ENCODE measurements at regions not wholly inside any gene's neighbourhood (a gene's known extent, or its start where the extent isn't known, plus 50 kb on each side); places are given as distances from the start of the nearest gene placed in this dataset.

DNA sequence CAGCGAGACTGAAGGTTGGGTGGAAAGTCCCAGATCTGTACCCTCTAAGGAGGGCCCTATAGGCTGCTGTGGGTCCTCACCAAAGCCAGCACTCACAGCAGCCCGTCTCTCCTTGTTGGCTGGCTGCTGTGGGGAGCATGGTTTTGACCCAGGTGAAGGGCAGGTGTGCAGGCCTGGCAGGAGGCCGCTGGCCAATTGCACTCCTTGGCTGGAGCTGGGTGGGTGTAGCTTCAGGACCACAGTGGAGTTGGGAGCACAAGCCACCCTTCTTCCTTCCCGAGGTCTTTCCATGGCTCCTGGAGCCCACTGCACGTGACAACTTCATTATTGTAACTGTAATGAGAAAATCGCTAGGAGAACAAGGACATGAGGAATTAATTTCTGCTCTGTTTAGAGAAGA is 287.7 kb upstream of the FOXQ1 start:
- no peaks in the 10 kb centered on the region for H3K4me1 ChIP-seq
- intact Hi-C loops (cut with DNase I; ENCODE audit: low total_unique reads): no loop called here
- TF ChIP-seq, protein P1, sequence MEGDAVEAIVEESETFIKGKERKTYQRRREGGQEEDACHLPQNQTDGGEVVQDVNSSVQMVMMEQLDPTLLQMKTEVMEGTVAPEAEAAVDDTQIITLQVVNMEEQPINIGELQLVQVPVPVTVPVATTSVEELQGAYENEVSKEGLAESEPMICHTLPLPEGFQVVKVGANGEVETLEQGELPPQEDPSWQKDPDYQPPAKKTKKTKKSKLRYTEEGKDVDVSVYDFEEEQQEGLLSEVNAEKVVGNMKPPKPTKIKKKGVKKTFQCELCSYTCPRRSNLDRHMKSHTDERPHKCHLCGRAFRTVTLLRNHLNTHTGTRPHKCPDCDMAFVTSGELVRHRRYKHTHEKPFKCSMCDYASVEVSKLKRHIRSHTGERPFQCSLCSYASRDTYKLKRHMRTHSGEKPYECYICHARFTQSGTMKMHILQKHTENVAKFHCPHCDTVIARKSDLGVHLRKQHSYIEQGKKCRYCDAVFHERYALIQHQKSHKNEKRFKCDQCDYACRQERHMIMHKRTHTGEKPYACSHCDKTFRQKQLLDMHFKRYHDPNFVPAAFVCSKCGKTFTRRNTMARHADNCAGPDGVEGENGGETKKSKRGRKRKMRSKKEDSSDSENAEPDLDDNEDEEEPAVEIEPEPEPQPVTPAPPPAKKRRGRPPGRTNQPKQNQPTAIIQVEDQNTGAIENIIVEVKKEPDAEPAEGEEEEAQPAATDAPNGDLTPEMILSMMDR (IDR thresholded peaks at IDR 0.05): no peak
- TF ChIP-seq POLR2A (IDR thresholded peaks at IDR 0.05): no peak
- DNase-seq: no peak
- no peaks in the 10 kb centered on the region for H3K27me3 ChIP-seq
- no peaks in the 10 kb centered on the region for H3K36me3 ChIP-seq (ENCODE audit: low read depth, missing control alignments)
- H3K27ac ChIP-seq: no peak overlapping the region
- H3K4me3 ChIP-seq: no peak overlapping the region
- WGBS, 2 donors: 72 to 84% methylated on average over 6 of the region's 6 CpGs
- H3K9me3 ChIP-seq: no peaks in the 10 kb centered on the region

DNA sequence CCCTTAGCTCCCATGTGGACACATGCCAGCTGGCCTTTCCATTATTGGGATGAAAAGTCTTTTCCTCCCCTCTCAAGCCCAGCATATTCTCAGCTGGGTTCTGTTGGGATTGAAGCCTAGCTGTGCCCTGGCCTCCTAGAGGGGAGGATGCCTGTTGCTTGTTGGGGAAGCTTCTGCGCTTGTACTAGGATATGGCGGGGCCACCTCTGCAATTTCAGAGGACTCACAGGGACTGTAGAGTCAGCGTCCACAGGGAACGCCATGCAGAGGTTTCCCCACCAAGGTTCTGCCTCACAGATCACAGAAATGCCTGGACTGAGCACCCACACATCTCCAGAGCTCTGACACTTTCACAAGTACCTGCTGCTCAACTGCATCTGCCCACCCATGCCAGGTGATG is 288.7 kb upstream of the FOXQ1 start:
- Histone ChIP-seq H3K4me1 (no peaks in the 10 kb centered on the region), H3K27ac (no peak overlapping the region), H3K36me3 (ENCODE audit: low read depth, missing control alignments) (no peaks in the 10 kb centered on the region), H3K27me3 (no peaks in the 10 kb centered on the region), H3K4me3 (no peak overlapping the region), H3K9me3 (no peaks in the 10 kb centered on the region)
- no peak for DNase-seq
- WGBS, 2 donors: 90 to 96% methylated on average over 4 of the region's 4 CpGs
- intact Hi-C loops (cut with DNase I; ENCODE audit: low total_unique reads): no loop called here
- TF ChIP-seq, protein P1 (IDR thresholded peaks at IDR 0.05): no peak
- TF ChIP-seq POLR2A (IDR thresholded peaks at IDR 0.05): no peak

DNA sequence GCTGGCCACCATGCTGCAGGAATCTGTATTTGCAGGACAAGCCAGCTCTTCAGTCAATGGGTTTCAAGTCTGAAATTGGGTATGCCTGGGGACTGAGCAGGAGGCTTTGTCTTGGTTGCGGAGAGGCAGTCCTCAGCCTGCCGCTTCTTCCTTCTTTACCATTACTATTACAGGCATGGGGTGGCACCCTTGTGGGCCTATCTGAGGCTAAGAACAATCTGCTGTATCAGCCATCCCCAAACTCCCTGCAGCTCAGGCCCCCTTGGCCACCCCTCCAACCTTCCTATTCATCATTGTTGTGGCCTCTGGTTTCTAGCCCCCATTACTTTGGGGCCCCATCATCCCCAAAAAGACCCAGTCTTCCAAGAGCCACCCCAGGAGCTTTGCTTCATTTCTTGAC is 289.2 kb upstream of the FOXQ1 start:
- intact Hi-C loops (cut with DNase I; ENCODE audit: low total_unique reads): no loop called here
- no peaks in the 10 kb centered on the region for H3K27me3 ChIP-seq
- no peak for DNase-seq
- no peaks in the 10 kb centered on the region for H3K4me1 ChIP-seq
- no peak overlapping the region for H3K27ac ChIP-seq
- WGBS, 2 donors: 100% methylated on average over 2 of the region's 2 CpGs
- TF ChIP-seq POLR2A (IDR thresholded peaks at IDR 0.05): no peak
- TF ChIP-seq, protein P1 (IDR thresholded peaks at IDR 0.05): no peak
- no peaks in the 10 kb centered on the region for H3K9me3 ChIP-seq
- no peak overlapping the region for H3K4me3 ChIP-seq
- H3K36me3 ChIP-seq (ENCODE audit: low read depth, missing control alignments): no peaks in the 10 kb centered on the region

DNA sequence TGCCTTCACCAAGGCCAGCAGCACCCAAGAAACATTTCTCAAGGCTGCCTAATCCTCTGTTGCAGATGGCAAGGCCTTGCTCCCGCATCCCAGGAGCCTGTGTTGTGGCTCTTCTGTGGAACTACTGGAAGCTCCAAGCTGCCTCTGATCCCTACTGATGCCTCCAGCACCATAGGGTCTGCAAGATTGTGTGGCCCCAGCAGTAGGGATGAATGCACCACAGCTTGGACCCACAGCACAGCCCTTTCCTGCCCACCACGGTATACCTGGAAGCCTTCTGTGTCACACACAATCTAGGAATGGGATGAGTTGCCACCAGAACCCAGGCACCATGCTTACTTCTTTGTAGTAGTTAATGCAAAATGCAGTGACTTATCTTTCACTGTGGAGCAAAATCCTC is 291.1 kb upstream of the FOXQ1 start:
- Histone ChIP-seq H3K9me3 (no peaks in the 10 kb centered on the region), H3K27ac (no peak overlapping the region), H3K27me3 (no peaks in the 10 kb centered on the region), H3K4me1 (no peaks in the 10 kb centered on the region), H3K4me3 (no peak overlapping the region), H3K36me3 (ENCODE audit: low read depth, missing control alignments) (no peaks in the 10 kb centered on the region)
- DNase-seq: no peak
- WGBS, 2 donors: 70 to 90% methylated on average over 2 of the region's 2 CpGs
- TF ChIP-seq POLR2A (IDR thresholded peaks at IDR 0.05): no peak
- TF ChIP-seq, protein P1 (IDR thresholded peaks at IDR 0.05): no peak
- intact Hi-C loops (cut with DNase I; ENCODE audit: low total_unique reads): no loop called here

DNA sequence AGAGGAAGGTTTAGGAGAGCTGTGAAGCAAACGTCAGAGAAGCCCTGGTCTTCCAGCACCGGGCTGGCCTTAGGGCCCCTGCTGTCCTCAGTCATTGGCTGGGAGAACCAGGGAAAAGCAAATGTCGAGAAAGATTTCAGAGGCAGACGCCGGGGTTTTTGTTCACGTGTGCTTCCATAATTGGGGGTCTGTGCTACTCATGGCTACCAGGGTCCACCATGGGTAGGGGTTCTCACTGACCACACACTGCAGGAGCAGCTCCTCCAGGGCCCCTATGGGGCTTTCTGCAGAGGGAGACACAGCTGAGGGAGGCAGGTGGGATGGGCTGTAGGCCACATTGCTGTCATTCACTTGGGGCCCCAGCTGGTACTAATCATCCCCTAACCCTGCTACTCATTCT is 291.8 kb upstream of the FOXQ1 start:
- no peaks in the 10 kb centered on the region for H3K36me3 ChIP-seq (ENCODE audit: low read depth, missing control alignments)
- intact Hi-C loops (cut with DNase I; ENCODE audit: low total_unique reads): no loop called here

More for the DNA sequence above, 291.8 kb upstream of the FOXQ1 start:
- 92 to 94% methylated on average over 6 of the region's 6 CpGs for WGBS, 2 donors
- Histone ChIP-seq H3K4me3 (no peak overlapping the region), H3K9me3 (no peaks in the 10 kb centered on the region), H3K27ac (no peak overlapping the region), H3K27me3 (no peaks in the 10 kb centered on the region), H3K4me1 (no peaks in the 10 kb centered on the region)
- TF ChIP-seq, protein P1 (IDR thresholded peaks at IDR 0.05): no peak
- no peak for TF ChIP-seq POLR2A (IDR thresholded peaks at IDR 0.05)
- no peak for DNase-seq

All from testis (tissue), 2 donors.